NCI-H510A (cell line): ENCODE measurements at regions not wholly inside any gene's neighbourhood (a gene's known extent, or its start where the extent isn't known, plus 50 kb on each side); places are given as distances from the start of the nearest gene placed in this dataset.

ENCODE experiments used
- DNase-seq: peaks from one replicate; lab custom pipeline; 2025; lab: John Stamatoyannopoulos, UW

DNA sequence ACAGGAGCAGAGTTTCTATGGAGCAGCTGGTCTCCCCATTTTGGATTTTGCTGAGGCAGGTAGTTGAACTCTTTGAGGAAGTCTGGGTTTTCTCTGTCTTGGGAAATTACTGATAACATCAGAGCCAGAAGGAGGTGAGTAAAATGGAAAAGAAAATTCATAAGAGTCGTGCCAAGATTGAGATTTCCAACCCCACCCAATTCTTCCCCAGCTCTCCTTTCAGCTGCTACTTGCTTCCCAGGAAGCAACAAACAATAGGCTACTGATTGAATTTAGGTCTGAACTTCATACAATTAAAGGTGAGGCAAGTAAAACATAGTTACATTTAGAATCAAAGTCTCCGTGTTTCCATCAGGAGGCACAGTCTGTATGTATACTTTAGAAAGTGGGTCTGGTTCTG lies 54.6 kb upstream of the EOLA2 start:
- no peak for DNase-seq

DNA sequence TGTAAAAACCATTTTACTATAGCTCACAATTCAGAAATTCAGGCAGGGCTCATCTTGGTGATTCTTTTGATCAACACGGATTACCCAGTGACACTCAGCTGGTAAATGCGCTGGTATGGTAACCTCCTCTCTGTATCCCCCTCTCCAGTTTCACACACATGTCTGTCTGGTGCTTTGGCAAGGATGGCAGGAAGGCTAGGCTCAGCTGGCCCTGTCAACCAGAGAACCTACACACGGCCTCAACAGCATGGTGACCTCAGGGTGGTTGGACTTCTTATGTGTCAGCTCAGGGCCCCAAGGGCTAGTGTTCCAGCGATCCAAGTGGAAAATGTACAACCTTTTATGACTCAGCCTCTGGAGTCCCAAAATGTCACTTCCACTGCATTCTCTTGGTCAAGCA lies 55.7 kb upstream of the EOLA2 start:
- no peak for DNase-seq

DNA sequence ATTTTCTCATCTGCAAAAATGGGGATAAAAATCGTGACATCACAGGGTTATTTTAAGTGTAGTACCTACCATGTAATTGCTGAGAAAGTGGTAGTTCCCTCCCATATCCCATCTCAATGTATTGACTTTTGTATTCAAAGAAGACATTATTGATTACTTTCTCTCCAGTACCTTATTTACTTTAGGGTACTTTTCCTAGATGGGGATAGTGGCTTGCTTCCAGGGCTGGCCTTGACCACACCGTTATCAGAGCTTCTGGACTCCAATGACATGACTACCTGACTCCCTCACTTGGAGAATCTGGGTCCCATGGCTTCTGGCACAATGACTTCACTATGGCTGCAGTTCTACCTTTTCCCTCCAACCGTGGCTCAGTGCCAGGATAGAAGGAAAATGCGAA lies 58.2 kb upstream of the EOLA2 start:
- DNase-seq, result no peak

DNA sequence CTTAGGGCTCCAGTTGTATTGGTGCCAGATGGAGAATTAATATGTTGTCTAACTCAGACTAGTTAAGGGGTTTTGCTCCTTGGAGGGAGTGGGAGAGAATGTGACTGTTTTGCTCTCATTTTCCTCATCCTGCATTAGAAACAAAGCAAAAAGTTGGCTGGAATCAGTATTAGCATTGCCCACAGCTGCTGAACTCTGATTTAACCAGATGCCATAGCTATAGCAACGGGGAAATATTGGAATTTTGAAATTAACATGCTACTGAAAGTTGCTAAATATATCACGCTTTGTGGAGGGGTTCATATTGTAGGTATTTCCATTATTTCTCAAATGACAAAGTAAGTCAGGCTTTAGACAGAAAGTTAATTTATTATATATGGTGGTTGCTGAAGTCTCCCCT lies 66.7 kb upstream of the EOLA2 start:
- no peak for DNase-seq

DNA sequence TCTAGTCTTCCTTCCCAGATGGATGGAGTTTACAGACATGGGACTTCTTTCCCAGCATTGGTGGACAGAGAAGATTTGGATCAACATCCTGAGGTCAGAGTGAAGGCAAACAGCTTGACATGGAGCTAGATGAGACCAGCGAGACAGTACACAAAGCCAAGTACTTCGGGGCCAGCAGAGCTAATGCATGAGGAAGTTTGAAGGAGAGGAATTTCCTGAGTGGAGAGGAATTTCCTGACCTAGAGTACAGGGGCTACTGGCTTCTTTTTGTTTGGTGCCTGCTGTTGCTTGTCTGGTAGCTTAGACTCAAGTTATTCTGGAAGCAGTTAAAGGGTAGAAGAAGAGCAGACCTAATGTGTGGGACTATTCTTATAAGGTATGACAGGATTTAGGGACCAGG lies 69.1 kb upstream of the EOLA2 start:
- DNase-seq, result no peak

DNA sequence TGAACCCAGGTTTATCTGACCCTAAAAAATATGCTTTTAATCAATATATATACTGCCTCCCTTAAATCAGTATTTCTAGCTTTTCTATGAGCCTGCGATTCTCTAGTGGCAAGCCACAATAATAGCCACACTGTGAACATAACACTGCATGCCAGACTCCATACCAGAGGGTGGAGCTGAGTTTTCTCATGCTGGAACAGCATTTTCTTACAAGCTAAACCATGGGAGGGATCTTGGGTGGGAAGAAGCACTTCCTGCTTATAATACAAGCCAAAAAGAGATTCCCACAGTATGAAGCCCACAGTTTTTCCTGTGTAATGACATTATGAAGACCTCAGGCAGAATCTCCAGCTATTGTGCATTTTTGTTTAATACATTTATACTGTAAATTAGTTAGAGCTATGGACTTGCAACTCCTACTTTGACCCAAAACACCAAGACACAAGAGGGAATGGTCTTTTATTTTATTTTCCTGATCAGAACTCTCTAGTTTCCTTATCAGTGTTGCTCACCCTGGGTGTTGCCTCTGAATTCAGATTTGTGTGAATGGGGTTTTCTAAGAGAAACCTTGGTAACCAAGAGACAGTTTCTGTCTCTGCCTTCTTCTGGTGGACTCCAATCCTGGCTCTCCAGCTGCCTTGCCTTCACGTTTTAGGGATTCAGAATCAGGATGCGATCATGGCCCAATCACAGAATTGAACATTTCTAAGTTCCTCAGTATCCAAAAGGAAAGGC lies 74.5 kb upstream of the EOLA2 start:
- DNase-seq, result no peak

DNA sequence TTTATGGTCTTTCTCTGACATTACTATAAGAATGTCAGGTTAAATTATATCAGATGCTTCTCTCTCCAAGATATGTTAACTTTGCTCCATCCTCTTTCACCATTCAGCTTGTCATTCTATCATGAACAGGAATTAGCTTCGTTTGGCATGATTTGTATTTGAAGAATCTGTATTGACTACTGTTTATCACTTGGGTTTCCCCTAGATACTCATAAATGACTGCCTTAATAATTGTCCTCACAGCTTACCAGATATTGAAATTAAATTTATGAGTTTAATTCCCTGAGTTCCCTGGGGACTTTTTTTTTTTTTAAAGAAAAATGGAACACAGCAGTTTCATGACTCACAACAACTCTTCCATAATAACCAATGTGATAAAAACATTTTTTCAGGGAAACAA lies 76.2 kb upstream of the EOLA2 start:
- no peak for DNase-seq

DNA sequence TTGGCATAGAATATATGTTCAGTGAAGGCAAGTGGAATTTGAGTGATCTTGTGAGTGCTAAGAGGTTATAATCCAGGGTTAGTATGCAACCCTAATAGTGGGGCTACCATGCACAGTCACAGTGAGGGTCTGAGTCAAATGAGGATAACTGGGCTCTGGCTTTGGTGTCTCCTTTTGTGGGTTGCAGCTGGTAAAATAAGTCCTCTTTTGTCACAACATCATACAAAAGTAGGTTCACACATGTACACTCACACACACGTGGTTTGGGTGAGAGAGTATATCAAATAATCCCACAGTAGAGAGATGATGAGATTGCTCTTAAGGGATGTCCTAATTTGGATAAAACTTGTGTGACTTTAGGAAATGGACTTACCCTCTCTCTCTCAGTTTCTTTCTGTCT lies 79.6 kb upstream of the EOLA2 start:
- DNase-seq, result no peak

DNA sequence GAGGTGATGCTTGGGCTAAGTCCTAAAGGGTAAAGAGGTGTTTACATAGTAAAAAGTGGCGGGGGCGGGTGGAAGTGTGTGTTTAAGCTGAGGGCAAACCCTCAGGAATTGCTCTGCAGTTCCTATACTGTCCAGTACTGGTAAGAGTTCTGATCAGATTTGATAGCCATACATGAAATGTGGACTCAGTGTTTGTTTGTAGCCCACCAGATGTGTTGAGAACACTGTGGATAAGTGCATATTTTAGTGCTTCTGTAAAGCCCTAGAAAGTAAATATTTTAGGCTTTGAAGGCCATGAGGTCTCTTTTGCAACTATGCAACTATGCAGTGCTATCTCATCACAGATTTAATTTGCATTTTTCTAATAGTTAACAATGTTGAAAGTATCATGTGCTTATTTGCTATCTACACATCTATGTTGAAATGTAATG lies 80.7 kb upstream of the EOLA2 start:
- DNase-seq, result no peak

DNA sequence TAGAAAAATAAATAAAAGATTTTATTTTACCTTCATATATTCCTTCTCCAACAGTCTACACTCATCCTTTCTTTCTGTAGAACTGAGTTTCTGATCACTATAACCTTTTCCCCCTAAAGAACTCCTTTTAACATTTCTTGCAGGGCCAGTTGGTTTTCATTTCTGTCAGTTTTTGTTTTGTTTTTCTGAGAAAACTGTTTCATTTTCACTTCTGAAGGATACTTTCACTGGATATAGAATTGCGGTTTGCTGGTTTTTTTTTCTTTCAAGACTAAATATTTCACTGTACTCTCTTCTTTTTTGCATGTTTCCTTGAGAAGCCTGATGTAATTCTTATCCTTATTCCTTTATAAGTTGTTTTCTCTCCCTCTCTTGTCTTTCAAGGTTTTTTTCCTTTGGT lies 90.4 kb upstream of the EOLA2 start:
- DNase-seq, result no peak

DNA sequence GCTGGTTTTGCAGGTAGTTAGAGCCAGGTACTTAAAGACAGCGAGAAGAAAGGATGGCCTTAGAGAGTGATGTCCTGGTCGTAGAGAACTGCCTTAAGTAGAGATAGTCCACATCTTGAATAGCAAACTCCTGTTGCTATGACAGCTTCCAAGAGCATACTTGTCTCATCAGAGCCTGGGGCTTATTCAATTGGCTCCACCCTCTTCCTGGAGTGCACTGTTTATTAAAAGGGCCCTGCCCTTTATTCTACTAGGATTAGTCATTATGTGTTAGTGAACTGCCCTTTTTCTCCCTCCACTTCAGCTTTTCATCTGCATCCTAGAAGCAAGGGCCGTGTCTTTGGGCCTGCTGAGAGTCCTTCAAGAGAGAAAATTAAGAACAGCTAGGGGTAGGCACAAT lies 94.5 kb upstream of the EOLA2 start:
- DNase-seq, result no peak

DNA sequence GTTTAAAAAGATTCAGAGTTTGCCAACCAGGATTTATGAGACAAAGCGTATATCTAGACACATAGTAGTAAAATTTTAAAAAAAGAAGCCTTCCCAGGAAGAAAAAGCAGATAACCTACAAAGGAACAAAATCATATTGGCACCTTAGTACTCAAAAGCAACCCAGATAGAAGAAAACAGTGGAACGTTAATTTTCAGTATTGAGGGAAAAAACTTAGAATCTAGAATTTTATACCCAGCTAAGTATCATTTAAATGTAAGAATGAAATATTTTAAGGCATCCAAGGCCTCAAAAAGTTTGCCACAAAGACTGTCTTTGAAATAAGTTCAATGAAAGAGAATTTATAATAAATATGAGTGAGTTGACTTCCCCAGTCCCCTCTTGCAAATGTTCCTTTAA lies 96.5 kb upstream of the EOLA2 start:
- no peak for DNase-seq

DNA sequence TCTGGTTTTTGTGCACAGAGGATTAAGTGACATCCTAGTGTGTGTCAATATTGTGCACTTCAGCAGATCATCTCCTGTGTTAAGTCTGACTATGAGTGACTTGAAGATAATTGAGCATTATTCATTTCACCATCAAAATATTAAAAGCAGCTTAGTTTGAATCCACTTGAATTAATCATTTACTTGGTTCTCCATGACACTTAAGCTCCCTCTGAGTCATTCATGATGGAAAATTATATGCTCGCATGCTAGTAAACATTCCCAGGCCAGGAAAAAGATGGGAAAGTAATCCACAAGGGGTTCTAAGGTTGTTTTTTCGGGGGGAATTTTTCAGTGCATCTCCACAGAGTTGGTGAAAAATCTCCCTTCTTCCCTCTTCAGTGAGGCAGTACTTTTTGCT lies 97.2 kb upstream of the EOLA2 start:
- no peak for DNase-seq

DNA sequence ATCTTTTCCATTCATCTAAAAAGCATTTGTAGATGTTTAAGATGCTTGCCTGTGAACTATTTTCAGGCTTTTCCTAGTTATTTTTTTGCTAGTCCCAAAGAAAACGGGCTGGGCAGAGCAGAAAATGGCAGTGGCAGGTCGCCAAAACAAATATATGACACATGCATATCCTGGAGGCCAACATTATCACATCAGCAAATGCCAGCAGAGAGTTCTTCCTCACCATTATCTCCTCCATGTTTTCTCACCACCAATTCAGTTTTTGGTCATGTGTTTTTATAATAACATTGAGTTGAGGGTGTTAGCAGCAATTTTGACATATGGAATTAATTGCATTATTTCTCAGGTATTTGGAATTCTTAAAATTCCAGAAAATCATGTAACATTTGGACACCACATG lies 97.9 kb upstream of the EOLA2 start:
- DNase-seq, result no peak

DNA sequence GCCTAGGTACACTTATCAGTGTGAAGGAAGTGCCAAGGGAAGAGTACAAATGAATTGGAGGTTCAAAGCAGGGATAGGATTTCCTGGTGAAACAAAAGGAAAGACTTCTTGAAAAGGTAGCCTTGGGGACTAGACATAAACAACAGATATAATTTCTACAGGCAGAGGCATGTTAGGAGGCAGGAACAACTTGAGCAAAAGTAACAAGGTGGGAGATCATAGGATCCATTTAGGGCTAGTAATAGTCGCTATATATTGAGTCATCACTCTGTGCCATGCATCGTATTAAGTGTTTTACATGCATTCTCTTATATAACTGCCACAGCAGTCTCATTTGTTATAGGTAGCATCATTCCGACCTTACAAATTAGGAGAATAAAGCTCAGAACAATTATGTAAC lies 98.3 kb upstream of the EOLA2 start:
- no peak for DNase-seq

DNA sequence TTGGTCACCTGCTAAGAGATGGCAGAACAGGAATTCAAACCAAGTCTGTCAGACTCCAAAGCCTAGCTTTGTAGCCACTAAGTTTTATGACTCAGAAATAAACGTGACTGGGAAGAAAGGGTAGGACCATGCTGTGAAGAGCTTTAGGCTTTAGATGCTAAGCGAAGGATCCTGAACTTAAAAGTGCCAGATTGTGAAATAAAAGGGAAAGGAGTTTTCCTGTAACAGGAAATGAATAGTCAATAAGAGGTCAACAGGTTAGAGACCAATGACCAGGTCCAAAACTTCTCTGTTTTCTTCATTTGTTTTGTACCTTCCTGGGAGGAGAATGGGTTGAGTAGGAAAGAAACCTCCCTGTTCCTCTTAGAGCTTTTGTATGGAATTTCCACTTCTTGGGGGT lies 98.8 kb upstream of the EOLA2 start:
- no peak for DNase-seq

DNA sequence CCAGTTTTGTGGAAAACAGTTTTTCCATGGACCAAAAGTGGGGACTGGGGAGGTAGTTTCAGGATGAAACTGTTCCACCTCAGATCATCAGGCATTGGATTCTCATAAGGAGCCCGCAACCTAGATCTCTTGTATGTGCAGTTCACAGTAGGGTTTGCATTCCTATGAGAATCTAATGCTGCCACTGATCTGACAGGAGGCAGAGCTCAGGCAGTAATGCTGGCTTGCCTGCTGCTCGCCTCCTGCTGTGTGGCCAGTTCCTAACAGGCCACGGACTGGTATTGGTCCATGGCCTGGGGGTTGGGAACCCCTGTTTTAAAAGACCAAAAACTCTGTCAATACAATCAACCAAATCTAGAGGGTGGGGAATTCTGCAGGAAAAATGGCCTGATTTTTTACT lies 100.0 kb upstream of the EOLA2 start:
- DNase-seq, result no peak

DNA sequence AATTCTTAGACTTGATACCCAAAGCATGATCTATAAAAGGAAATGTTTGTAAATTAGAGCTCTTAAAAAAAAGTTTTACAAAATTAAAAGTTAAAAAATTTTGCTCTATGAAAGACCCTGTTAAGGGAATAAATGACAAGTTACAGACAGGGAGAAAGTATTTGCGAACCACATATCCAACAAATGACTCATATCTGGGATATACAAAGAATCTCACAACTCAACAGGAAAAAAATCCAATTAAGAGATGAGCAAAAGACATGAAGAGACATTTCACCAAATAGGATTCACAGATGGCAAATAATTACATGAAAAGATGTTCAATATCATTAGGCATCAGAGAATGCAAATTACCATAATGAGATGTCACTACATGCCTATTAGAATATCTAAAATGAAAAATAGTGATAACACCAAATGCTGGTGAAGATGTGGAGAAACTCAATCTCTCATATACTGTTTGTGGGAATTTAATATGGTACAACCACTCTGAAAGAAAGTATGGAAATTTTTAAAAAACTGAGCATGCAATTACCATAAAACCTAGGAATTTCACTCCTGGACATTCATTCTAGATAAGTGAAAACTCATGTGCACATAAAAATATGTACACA lies 100.8 kb upstream of the EOLA2 start:
- DNase-seq, result no peak

DNA sequence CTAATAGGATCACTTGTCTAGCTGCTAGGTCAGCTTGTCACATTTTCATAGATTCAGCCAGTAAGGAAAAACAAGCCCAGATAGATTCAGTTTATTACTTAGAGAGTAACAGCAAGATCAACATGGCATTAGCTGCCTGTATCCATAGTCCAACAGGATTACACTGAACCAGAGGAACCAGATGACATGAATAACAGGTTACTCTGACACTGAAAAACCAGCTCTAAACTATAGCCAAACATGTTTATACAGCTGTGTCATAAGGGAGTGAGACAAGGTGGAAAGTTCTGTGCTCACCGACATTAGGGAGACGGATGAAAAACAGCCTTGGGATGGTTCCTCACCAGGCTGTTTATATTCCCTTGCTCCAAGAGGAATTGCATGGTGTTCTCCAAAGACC lies 102.9 kb upstream of the EOLA2 start:
- no peak for DNase-seq

DNA sequence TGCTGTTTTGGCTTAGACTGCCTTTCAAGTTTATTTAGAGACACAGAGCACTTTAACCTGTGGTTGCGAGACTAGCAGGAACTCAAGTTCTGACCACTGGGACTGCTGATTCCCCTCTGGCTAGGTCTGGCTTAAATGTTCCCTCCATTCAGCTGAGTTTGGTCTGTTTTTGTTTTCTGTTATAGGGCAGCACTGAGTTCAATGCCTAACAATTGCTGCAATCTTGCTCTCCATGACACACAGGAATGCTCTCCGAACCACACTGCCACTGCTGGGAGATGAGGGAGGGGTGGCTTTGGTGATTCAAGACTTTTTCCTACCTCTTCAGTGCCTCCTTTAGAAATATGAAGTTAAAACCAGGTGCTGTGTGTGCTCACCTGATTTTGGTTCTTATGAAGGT lies 106.3 kb upstream of the EOLA2 start:
- no peak for DNase-seq

DNA sequence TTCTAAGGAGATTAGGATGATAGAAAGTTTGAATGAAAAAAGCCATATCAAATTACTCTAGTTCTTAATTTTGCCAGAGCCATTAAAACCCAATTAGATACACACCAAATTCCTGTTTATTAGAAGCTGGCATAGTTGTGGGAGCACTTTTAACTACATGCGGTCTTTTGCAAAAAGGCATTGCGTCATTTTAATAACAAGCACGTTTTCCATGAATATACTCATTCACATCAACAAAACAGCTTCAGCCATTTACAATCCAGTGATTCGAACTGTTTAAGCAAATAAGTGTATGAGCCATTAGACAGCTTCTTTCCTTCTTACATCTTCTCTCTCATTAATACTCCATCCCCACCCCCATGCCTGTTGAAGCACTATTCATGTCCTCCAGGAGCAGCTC lies 109.5 kb upstream of the EOLA2 start:
- DNase-seq, result no peak

DNA sequence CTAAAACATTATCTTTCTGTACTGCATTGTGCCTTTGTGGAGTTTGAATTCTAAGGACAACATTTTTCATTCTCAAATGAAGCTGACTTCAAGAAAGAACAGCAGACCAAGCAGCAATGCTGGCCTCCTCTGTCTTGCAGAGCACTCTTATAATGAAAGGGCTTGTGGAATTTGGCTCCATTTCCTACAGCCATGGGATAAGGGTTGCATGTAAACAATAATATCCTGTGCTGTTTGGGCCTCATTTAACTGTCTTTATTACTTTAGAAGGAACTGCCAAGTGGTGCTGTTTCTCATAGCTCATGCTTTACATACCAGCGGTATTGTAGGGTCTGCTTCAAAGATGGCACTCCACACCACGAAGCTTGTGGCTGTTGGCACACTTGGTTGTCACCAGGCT lies 111.4 kb upstream of the EOLA2 start:
- no peak for DNase-seq

DNA sequence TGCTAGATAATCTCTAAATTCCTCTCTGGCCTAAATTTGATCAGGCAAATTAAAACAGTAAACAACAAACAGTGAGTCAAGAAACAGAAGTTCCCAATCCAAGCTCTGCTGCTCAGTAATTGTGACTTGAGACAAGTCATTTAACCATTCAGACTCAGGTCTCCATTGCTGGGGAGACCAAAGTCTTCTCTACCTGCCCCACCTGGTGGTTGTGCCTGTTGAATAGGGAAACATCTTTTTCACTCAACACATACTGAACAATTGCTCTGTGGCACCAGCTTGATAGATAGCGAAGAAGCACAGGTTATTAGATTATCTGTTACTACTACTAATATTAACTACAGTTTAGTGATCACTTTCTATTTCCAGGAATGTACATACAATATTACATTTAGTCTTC lies 112.1 kb upstream of the EOLA2 start:
- DNase-seq, result no peak

DNA sequence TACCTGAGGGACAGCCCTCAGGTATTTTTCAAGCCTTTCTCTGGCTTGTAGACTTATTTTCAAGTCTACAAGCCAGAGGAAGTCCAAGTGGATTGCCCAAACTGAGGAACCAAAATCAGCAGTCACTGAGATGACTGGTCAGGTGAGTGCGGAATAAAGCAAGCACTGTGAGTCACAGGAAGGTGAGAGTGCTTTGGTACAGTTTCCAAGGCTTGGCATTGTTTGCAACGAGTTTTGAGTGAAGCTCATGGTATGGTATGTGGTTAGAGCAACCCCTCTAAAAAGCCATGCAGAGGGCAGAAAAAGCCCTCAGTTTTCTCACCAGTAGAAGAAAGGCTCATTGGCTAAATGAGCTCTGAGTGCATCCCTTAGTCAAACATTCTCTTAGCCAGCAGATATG lies 112.8 kb upstream of the EOLA2 start:
- DNase-seq, result no peak
